Progenitor cell of endocrine pancreas (in vitro differentiated cells): ENCODE measurements at regions not wholly inside any gene's neighbourhood (a gene's known extent, or its start where the extent isn't known, plus 50 kb on each side); places are given as distances from the start of the nearest gene placed in this dataset.

Experiments
- DNase-seq: peaks from one replicate; pipeline ENCODE4 v3.0.0; 2021; ENCODE audit warnings: low spot score; ENCODE audit not compliant: unreplicated experiment
- H3K27ac Mint-ChIP-seq: 2 replicates; pipeline ENCODE4 v1.8.0; 2021; ENCODE audit warnings: mild to moderate bottlenecking, moderate library complexity, mixed read lengths
- H3K27me3 Mint-ChIP-seq: 2 replicates; pipeline ENCODE4 v1.8.0; 2021; ENCODE audit warnings: mixed read lengths
- H3K36me3 Mint-ChIP-seq: 2 replicates; pipeline ENCODE4 v1.8.0; 2022; ENCODE audit warnings: mixed read lengths; ENCODE audit not compliant: insufficient read depth
- H3K4me1 Mint-ChIP-seq: 2 replicates; pipeline ENCODE4 v1.8.0; 2021; ENCODE audit warnings: low read depth, mixed read lengths
- H3K4me3 Mint-ChIP-seq: 2 replicates; pipeline ENCODE4 v1.8.0; 2021; ENCODE audit warnings: low read depth, mild to moderate bottlenecking, moderate library complexity, mixed read lengths
- H3K9me3 Mint-ChIP-seq: 2 replicates; pipeline ENCODE4 v1.8.0; 2021; ENCODE audit warnings: low read depth, mixed read lengths
- TF ChIP-seq, protein P1 (sequence below): fragments of 200-600 bp; sonication (generic); IDR thresholded peaks from one replicate; pipeline ENCODE4 v1.5.0; 2021; ENCODE audit warnings: antibody characterized with exemption, mild to moderate bottlenecking; ENCODE audit not compliant: unreplicated experiment

DNA sequence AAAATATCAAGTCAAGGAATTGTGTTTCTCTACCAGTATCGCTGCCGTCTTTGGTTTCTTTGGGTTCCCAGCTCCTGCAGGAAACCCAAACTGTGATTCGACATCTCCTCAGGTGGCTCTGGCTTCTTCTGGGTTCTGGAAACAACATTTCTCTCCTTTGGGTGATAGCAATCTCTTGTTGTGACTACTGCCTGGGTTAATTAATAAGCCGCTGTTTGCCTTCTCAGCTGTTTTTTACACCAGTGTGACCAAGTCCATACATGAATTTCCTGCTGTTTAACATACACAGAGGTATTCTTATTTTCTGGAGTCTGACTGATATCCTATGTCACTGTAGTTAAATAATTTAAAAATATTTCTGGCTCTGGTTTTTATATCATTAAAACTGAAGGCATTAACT, 112.5 kb upstream of the DCC start:
- Mint-ChIP-seq H3K36me3 (no peaks in the 10 kb centered on the region), H3K27me3 (peaks cover 4% of the 10 kb centered on the region), H3K4me3 (no peak overlapping the region), H3K4me1 (peaks cover 6% of the 10 kb centered on the region), H3K27ac (no peak overlapping the region), H3K9me3 (peaks cover 6% of the 10 kb centered on the region)
- TF ChIP-seq, protein P1, sequence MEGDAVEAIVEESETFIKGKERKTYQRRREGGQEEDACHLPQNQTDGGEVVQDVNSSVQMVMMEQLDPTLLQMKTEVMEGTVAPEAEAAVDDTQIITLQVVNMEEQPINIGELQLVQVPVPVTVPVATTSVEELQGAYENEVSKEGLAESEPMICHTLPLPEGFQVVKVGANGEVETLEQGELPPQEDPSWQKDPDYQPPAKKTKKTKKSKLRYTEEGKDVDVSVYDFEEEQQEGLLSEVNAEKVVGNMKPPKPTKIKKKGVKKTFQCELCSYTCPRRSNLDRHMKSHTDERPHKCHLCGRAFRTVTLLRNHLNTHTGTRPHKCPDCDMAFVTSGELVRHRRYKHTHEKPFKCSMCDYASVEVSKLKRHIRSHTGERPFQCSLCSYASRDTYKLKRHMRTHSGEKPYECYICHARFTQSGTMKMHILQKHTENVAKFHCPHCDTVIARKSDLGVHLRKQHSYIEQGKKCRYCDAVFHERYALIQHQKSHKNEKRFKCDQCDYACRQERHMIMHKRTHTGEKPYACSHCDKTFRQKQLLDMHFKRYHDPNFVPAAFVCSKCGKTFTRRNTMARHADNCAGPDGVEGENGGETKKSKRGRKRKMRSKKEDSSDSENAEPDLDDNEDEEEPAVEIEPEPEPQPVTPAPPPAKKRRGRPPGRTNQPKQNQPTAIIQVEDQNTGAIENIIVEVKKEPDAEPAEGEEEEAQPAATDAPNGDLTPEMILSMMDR = no peak
- DNase-seq = no peak

DNA sequence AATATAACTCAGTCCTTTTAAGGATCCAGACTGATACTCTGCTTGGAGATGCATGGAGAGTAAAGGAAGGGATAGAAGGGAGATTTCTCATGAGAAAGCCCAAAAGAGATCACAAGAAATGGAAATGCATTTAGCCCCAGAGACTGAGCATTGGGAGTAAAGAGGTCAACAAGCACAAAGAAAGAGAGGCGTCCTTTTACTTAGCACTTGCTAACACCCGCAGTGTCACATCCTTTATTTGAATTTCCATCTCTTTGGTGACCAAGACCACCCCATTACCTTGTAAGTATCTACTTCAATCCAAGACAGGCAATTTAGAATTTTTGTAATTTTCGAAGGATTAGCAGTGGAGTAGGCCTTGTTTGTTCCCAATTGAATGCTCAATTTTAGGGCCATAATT, 111.8 kb upstream of the DCC start:
- H3K36me3 Mint-ChIP-seq = no peaks in the 10 kb centered on the region
- H3K4me1 Mint-ChIP-seq = peaks cover 6% of the 10 kb centered on the region

DNA sequence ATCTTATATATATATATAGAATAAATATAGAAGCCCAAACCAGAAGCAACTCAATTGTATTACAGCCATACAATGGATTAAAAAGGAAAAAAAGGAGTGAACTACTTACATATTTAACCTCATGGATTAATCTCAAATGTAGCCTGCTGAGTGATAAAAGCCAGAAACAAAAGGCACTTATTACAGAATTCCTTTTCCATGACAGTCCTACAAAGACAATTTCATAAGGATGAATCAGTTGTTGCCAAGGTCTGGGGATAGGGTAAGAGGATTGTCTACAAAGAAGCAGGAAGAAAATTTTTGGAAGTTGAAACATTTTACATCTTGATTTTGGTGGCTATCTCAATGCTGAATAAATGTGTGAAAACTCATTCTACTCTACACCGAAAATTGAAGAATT, 103.9 kb upstream of the DCC start:
- peaks cover 8% of the 10 kb centered on the region for H3K9me3 Mint-ChIP-seq
- H3K36me3 Mint-ChIP-seq = no peaks in the 10 kb centered on the region
- H3K4me3 Mint-ChIP-seq = no peak overlapping the region
- H3K4me1 Mint-ChIP-seq = no peaks in the 10 kb centered on the region
- no peak overlapping the region for H3K27ac Mint-ChIP-seq
- no peaks in the 10 kb centered on the region for H3K27me3 Mint-ChIP-seq
- TF ChIP-seq, protein P1 = no peak
- DNase-seq = no peak

More for the DNA sequence above, 111.8 kb upstream of the DCC start:
- Mint-ChIP-seq H3K4me3 (no peak overlapping the region), H3K27ac (no peak overlapping the region), H3K9me3 (peaks cover 6% of the 10 kb centered on the region), H3K27me3 (peaks cover 4% of the 10 kb centered on the region)
- DNase-seq = no peak
- TF ChIP-seq, protein P1 = no peak

DNA sequence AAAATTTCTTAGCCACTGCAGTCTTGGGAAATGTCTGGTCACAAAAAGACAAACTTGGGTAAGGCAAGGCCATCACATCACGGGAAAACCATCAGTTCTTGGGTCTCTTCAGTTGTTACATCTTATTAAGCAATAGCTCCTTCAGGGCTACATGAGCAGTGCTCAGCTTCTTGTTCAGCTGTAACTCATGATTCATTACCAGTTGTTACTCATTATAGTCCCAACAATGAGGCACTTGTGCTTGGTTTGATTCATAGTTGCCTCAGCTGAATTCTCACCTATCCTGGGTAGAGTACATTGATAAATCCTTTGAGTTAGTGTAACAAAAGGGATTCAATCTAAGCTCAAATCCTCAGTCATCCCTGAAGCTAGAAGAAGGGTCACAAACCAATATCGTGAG, 102.4 kb upstream of the DCC start:
- H3K27me3 Mint-ChIP-seq = no peaks in the 10 kb centered on the region

DNA sequence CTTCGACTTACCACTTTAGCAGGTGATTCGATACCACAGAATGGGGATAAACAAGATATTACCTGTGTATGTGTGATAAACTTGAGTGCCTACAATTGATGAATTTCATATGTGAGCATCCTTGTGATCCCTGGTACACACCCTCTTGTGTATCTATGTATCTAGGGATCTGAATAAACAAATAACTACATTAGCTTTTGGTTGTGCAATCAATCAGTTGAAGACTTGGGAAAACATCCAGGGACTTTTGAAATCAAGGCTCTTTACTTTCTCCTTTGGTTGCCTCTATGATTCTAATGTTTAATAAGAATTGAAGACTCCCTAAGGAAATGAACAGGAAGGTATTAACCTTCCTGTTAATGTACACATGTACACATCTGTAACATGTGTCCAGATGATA, 97.3 kb upstream of the DCC start:
- no peaks in the 10 kb centered on the region for H3K36me3 Mint-ChIP-seq
- no peak for DNase-seq
- no peaks in the 10 kb centered on the region for H3K4me1 Mint-ChIP-seq
- H3K4me3 Mint-ChIP-seq = no peak overlapping the region
- no peak overlapping the region for H3K27ac Mint-ChIP-seq
- TF ChIP-seq, protein P1 = no peak
- H3K27me3 Mint-ChIP-seq = no peaks in the 10 kb centered on the region
- peaks cover 11% of the 10 kb centered on the region for H3K9me3 Mint-ChIP-seq

More for the DNA sequence above, 102.4 kb upstream of the DCC start:
- Mint-ChIP-seq H3K9me3 (peaks cover 3% of the 10 kb centered on the region), H3K36me3 (no peaks in the 10 kb centered on the region), H3K4me3 (no peak overlapping the region), H3K27ac (no peak overlapping the region), H3K4me1 (no peaks in the 10 kb centered on the region)
- TF ChIP-seq, protein P1 = no peak
- no peak for DNase-seq
